HG03039 (cell line): ENCODE measurements at regions not wholly inside any gene's neighbourhood (a gene's known extent, or its start where the extent isn't known, plus 50 kb on each side); places are given as distances from the start of the nearest gene placed in this dataset.

Experiments
- ATAC-seq: cut with Tn5 transposase; IDR thresholded peaks from one replicate; pipeline ENCODE4 v1.9.1; 2021; ENCODE audit warnings: mild to moderate bottlenecking, moderate library complexity; ENCODE audit not compliant: unreplicated experiment

- no peak for ATAC-seq
Observed at GRCh38 chr18:28607991-28608390, 431.1 kb upstream of the CDH2 start.

GRCh38 chr18:28606686-28607085 lies 429.8 kb upstream of the CDH2 start:
- ATAC-seq = no peak

DNA sequence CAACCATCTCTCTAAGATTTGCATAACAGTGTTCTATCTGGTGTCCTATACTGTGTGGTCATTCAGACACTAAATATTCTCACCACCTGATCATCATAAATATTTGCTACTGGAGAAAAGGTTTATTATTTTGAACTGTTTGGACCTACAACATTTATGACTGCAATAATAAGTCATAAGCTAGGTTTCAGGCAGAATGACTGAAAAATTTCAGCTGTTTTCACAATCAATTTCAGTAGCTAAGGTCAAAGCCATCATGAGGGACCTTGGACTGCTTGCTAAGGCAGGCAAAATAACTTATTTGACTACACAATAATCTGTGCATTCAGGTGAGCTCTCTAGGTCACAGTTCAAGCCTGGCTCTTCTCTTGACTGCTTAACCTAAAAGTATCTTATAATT lies 425.5 kb upstream of the CDH2 start:
- ATAC-seq = no peak

GRCh38 chr18:28594034-28594433 lies 417.1 kb upstream of the CDH2 start:
- ATAC-seq = no peak

GRCh38 chr18:28588884-28589549 lies 412.1 kb upstream of the CDH2 start:
- ATAC-seq = no peak

DNA sequence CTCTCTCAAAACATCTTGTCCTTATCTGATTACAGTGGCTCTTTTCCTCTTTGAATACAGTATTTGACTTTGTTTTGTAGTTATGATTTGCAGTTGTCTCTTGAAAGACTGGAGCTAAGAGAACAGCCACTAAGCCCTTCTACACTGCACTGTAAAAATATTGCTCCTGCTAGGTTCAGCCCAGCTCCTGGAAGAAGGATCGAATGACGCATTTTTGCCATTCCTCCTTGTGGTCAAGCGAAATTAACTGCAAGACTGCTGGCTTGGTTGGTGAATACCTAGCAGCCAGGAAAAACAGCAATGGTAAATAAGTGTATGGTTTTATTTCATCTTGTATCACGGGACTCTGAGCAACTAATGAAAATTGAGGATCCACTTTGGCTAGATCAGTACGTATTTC lies 407.8 kb upstream of the CDH2 start:
- no peak for ATAC-seq

- ATAC-seq = no peak
Observed at GRCh38 chr18:28582724-28583123, 405.8 kb upstream of the CDH2 start.

DNA sequence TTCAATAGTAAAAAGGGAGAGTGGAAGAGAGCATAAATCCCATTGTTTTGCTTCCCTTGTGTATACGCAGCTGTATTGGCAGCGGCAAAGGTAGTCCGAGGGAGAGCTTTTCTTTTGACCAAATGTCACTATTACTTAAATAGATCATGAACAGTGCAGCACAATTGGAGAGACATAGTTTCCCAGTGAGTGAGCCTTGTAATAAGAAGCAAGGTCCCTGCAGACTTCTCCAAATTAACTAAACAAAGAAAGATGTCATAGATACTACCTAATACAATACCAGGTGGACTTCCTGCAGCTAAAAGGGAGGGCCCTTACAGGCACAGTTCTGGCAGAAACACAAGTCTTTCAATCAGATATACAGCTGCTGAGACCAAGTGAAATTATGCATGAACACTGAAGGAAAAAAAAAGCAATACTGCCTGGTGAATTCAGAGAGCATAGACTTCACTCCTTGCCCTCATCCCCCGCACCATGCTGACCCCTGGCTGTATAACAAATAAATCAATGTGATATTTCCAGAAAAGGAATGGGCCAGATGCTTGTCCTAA lies 404.7 kb upstream of the CDH2 start:
- ATAC-seq = no peak

DNA sequence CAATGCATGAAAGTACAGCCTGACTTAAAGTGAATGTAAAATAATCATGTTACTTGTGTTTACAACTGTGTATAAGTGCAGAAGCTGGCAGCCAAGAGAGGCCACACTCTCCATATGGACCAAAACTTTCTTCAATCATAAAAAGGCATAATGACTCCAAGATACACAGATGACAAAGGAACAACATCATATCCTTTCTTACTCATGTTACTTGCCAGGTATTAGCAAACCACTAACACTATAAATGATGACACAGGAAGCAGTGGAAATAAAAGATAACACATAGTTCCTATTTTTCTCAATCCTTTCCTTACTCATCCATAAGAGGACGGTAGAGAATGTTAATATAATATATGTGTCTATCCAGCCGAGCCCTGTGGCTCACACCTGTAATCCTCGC lies 400.0 kb upstream of the CDH2 start:
- ATAC-seq = no peak

GRCh38 chr18:28575123-28575522 lies 398.2 kb upstream of the CDH2 start:
- no peak for ATAC-seq

GRCh38 chr18:28574175-28574574 lies 397.2 kb upstream of the CDH2 start:
- no peak for ATAC-seq

- no peak for ATAC-seq
Observed at GRCh38 chr18:28571929-28572328, 395.0 kb upstream of the CDH2 start.

GRCh38 chr18:28560331-28560730 lies 383.4 kb upstream of the CDH2 start:
- ATAC-seq = no peak

GRCh38 chr18:28559511-28559910 lies 382.6 kb upstream of the CDH2 start:
- no peak for ATAC-seq

GRCh38 chr18:28541934-28542333 lies 365.0 kb upstream of the CDH2 start:
- no peak for ATAC-seq

DNA sequence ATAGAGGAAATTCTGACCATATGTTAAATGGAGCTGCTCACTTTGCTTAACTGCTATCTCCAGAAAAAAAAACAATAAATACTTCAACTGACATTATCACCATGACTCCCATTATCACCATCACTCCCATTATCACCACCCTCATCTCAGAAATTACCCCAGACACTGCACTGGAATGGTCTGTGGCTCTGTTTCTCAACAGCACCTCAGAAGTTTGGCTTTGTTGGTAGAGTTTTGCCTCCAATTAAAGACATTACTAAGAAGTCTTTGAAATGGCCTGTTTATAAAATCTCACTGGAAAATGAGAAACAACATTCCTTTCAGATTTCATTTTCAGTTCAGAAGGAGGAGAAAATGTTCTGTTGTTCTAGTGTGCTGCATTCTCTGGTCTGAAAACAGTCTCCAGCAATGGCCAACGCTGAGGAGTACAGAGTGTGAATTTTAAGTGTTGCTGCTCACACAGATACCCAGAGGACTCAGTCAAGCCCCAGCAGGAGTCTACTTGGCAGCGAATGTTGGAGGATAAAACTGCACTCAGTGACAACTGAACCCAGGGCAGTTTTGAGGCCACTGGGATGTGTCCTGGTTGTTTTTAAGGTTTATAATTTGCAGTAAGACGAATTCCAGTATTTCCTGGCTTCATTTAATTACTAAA lies 364.5 kb upstream of the CDH2 start:
- no peak for ATAC-seq

- no peak for ATAC-seq
Observed at GRCh38 chr18:28529644-28530043, 352.7 kb upstream of the CDH2 start.

DNA sequence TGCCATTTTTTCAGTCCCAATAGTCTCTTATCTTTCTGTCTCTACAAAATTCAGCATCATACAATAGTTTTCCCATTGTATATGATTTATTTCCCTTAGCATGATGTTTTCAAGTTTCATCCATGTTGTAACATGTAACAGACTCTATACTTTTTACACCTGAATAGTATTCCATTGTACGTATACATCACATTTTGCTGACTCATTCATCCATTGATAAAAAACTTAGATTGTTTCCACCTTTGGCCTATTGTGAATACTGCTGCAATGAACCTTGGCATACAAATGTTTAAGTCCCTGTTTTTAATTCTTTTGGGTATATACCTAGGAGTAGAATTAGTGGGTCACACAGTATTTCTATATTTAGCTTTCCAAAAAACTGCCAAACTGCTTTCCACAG lies 349.3 kb upstream of the CDH2 start:
- no peak for ATAC-seq

- no peak for ATAC-seq
Observed at GRCh38 chr18:28523758-28524475, 347.0 kb upstream of the CDH2 start.

GRCh38 chr18:28522236-28522635 lies 345.3 kb upstream of the CDH2 start:
- no peak for ATAC-seq

DNA sequence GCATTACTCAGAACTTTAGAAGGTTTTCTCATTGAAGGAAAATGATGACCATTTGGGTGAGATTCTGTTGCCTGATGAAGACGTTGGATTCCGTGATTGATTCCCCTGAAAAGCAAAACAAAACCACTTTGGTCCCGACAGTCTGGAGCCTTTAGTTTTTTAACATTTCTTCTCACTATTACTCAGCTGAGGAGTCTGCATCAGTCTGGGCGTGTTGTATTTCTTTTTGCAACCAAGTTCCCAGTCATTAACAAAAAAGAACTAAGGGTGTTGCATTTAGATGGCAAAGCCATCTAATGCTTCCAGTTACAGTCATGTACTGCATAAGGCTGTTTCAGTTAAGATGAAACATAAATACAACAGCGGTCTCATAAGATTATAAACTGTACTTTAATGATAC lies 343.1 kb upstream of the CDH2 start:
- no peak for ATAC-seq

DNA sequence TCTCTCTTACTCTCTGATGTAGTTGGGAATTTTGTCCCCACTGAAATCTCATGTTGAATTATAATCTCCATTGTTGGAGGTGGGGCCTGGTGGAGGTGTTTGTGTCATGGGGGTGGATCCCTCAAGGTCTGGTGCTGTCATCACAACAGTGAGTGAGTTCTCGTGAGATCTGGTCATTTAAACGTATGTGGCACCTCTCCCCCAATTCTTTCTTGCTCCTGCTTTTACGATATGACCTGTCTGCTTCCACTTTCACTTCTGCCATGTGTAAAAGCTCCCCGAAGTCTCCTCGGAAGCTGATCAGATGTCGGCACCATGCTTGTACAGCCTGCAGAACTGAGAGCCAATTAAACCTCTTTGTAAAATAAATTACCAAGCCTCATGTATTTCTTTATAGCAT lies 337.8 kb upstream of the CDH2 start:
- ATAC-seq = no peak
